Skeletal muscle satellite cell (primary cell): ENCODE measurements at regions not wholly inside any gene's neighbourhood (a gene's known extent, or its start where the extent isn't known, plus 50 kb on each side); places are given as distances from the start of the nearest gene placed in this dataset.
A peak's percentile ranks its signal among the peaks of the same experiment; 100 is the strongest.

Source experiments
- H3K27me3 ChIP-seq: 2 replicates; pipeline ENCODE4 v1.7.0; 2013; ENCODE audit warnings: low read length; ENCODE audit not compliant: control insufficient read depth, insufficient read depth
- H3K36me3 ChIP-seq: 2 replicates; pipeline ENCODE4 v1.7.0; 2013; ENCODE audit warnings: mild to moderate bottlenecking, control low read depth, low read length; ENCODE audit not compliant: insufficient read depth
- H3K4me1 ChIP-seq: 2 replicates; pipeline ENCODE4 v1.7.0; 2013; ENCODE audit warnings: low read length; ENCODE audit not compliant: control insufficient read depth, insufficient read depth
- H3K4me2 ChIP-seq: 2 replicates; pipeline ENCODE4 v1.7.0; 2013; ENCODE audit warnings: mild to moderate bottlenecking, low read length
- H3K4me3 ChIP-seq: 2 replicates; pipeline ENCODE4 v1.7.0; 2013; ENCODE audit warnings: low read length
- H3K9ac ChIP-seq: 2 replicates; pipeline ENCODE4 v1.7.0; 2013; ENCODE audit warnings: mild to moderate bottlenecking, low read depth, low read length, moderate library complexity
- H3K9me3 ChIP-seq: replicated peaks from 2 replicates; pipeline ENCODE4 v1.7.0; 2013; ENCODE audit warnings: mild to moderate bottlenecking, control low read depth, low read length

- Histone ChIP-seq H3K4me3 (no peak overlapping the region), H3K9ac (no peak overlapping the region), H3K36me3 (no peaks in the 10 kb centered on the region), H3K4me2 (no peak overlapping the region), H3K4me1 (no peaks in the 10 kb centered on the region), H3K27me3 (no peaks in the 10 kb centered on the region), H3K9me3 (no peaks in the 10 kb centered on the region)
These were observed 142.4 kb upstream of the GLRA2 start for GRCh38 chrX:14386981-14387380.

DNA sequence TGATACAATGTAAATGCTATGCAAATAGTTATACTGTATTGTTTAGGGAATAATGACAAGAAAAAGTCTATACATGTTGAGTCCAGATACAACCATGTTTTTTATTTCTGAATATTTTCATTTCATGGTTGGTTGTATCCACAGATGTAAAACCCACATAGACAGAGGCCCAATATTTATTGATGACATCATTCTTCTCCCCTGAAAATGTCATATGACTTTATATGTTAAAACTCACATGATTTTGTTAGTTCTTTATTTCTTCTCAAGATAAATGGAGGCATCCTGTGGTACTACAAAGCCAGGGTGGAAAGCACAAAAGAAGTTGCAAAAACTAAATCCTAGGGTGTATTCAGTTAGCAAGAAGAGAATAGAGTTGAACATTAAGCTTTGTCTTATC is 149.3 kb upstream of the GLRA2 start:
- Histone ChIP-seq H3K9me3 (no peaks in the 10 kb centered on the region), H3K4me2 (no peak overlapping the region), H3K9ac (no peak overlapping the region), H3K36me3 (no peaks in the 10 kb centered on the region), H3K4me3 (no peak overlapping the region), H3K27me3 (no peaks in the 10 kb centered on the region), H3K4me1 (no peaks in the 10 kb centered on the region)

- H3K4me1 ChIP-seq: no peaks in the 10 kb centered on the region
- no peaks in the 10 kb centered on the region for H3K36me3 ChIP-seq
- no peaks in the 10 kb centered on the region for H3K27me3 ChIP-seq
- H3K4me2 ChIP-seq: no peak overlapping the region
- H3K9ac ChIP-seq: no peak overlapping the region
- no peak overlapping the region for H3K4me3 ChIP-seq
- no peaks in the 10 kb centered on the region for H3K9me3 ChIP-seq
These were observed 151.9 kb upstream of the GLRA2 start for GRCh38 chrX:14377427-14377826.

GRCh38 chrX:14363728-14364127 is 165.6 kb upstream of the GLRA2 start:
- Histone ChIP-seq H3K36me3 (no peaks in the 10 kb centered on the region), H3K9me3 (no peaks in the 10 kb centered on the region), H3K27me3 (no peaks in the 10 kb centered on the region), H3K4me2 (no peak overlapping the region), H3K4me3 (no peak overlapping the region), H3K4me1 (no peaks in the 10 kb centered on the region), H3K9ac (no peak overlapping the region)

- no peak overlapping the region for H3K4me2 ChIP-seq
- H3K9ac ChIP-seq: no peak overlapping the region
- H3K4me1 ChIP-seq: no peaks in the 10 kb centered on the region
- no peaks in the 10 kb centered on the region for H3K9me3 ChIP-seq
- no peaks in the 10 kb centered on the region for H3K36me3 ChIP-seq
- no peak overlapping the region for H3K4me3 ChIP-seq
- no peaks in the 10 kb centered on the region for H3K27me3 ChIP-seq
These were observed 166.6 kb upstream of the GLRA2 start for GRCh38 chrX:14362721-14363120.

DNA sequence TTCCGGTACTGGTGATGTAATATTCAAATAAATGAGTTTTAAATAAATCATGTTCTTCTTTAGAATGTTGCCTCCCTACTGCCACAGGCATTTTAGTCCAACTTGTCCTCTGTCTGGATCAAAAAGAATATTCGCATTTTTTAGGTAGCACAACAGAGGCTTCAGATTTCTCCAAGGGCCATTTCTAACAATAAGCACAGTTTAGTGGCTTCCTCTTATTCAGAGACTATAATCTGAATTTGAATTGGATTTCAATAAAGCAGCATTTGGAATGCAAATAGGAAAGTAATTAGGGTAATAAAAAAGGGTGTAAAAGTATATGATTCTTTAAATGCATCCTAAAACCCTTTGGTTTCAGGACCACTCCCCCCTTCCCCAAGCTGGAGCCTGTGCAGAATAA is 167.9 kb upstream of the GLRA2 start:
- H3K9ac ChIP-seq: no peak overlapping the region
- no peak overlapping the region for H3K4me3 ChIP-seq
- no peaks in the 10 kb centered on the region for H3K36me3 ChIP-seq
- no peaks in the 10 kb centered on the region for H3K27me3 ChIP-seq
- H3K4me2 ChIP-seq: no peak overlapping the region
- peaks cover 4% of the 10 kb centered on the region for H3K4me1 ChIP-seq
- no peaks in the 10 kb centered on the region for H3K9me3 ChIP-seq

DNA sequence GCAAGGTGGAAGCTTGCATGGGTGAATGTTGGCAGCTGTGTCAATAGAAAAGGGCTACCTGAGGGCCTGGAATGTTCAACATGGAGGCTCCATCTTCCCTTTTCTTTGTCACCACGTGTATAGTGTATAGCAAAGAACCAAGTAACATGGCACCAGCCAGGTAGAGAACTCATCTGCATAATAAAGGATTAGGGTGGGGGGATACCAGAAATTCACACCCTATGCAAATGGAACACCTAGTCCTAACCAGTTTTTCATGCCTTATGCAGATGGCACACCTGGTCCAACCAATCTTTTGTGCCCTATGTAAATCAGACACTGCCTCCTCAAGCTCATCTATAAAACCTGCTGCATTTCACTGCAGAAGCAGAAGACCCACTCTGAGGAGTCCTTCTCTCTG is 169.6 kb upstream of the GLRA2 start:
- no peak overlapping the region for H3K9ac ChIP-seq

DNA sequence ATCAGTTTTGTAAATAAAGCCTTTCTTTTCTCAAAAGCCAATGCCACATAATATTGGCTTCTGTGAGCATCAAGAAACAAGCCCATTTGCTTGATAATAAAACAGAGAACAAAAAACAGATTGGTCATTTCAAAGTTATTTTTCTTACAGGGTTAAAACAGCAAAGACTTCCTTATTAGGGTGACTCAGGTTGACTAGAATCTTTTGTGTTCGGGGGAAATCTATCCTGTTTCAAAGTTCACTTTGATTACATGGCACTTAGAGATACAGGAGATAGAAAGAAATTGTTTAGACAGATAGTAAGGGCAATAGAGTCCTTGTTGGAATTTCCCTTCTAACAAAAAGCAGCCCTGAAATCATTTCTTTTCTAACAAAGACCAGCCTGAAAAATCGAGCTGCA is 170.0 kb upstream of the GLRA2 start:
- Histone ChIP-seq H3K9me3 (no peaks in the 10 kb centered on the region), H3K27me3 (no peaks in the 10 kb centered on the region), H3K36me3 (no peaks in the 10 kb centered on the region), H3K4me3 (no peak overlapping the region), H3K4me2 (no peak overlapping the region), H3K9ac (no peak overlapping the region), H3K4me1 (peaks cover 8% of the 10 kb centered on the region)

More for the DNA sequence above, 169.6 kb upstream of the GLRA2 start:
- peaks cover 8% of the 10 kb centered on the region for H3K4me1 ChIP-seq
- no peaks in the 10 kb centered on the region for H3K9me3 ChIP-seq
- H3K36me3 ChIP-seq: no peaks in the 10 kb centered on the region
- H3K4me2 ChIP-seq: no peak overlapping the region
- no peak overlapping the region for H3K4me3 ChIP-seq
- H3K27me3 ChIP-seq: no peaks in the 10 kb centered on the region

- Histone ChIP-seq H3K4me1 (peaks cover 8% of the 10 kb centered on the region), H3K27me3 (no peaks in the 10 kb centered on the region), H3K4me2 (no peak overlapping the region), H3K4me3 (no peak overlapping the region), H3K36me3 (no peaks in the 10 kb centered on the region), H3K9ac (no peak overlapping the region), H3K9me3 (no peaks in the 10 kb centered on the region)
These were observed 172.0 kb upstream of the GLRA2 start for GRCh38 chrX:14357314-14357713.

- H3K27me3 ChIP-seq: no peaks in the 10 kb centered on the region
- peaks cover 8% of the 10 kb centered on the region for H3K4me1 ChIP-seq
These were observed 172.9 kb upstream of the GLRA2 start for GRCh38 chrX:14356401-14356800.

DNA sequence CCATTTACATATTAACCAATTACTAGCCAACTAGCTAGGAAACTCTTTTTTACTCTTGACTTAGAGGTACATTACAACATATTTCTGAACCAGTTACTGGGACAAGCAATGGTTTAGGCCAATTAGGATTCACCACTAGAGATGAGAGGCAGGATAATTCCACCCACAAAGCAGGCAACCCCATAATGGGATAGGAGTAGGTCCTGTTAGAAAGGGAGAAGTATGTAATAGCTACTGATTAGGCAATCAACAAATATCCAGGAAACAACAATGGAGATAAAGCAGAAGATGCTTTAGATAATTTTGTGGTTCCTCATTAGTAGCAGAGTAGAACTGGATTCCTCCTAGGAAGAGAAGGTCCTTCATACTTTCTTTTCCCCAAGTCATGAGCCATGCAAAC is 173.8 kb upstream of the GLRA2 start:
- Histone ChIP-seq H3K4me3 (no peak overlapping the region), H3K4me1 (peaks cover 8% of the 10 kb centered on the region), H3K27me3 (no peaks in the 10 kb centered on the region), H3K36me3 (no peaks in the 10 kb centered on the region), H3K9me3 (no peaks in the 10 kb centered on the region), H3K4me2 (no peak overlapping the region), H3K9ac (no peak overlapping the region)

More at GRCh38 chrX:14356401-14356800, 172.9 kb upstream of the GLRA2 start:
- Histone ChIP-seq H3K4me2 (no peak overlapping the region), H3K36me3 (no peaks in the 10 kb centered on the region), H3K4me3 (no peak overlapping the region), H3K9me3 (no peaks in the 10 kb centered on the region), H3K9ac (peak overlapping the region; percentile 6)

DNA sequence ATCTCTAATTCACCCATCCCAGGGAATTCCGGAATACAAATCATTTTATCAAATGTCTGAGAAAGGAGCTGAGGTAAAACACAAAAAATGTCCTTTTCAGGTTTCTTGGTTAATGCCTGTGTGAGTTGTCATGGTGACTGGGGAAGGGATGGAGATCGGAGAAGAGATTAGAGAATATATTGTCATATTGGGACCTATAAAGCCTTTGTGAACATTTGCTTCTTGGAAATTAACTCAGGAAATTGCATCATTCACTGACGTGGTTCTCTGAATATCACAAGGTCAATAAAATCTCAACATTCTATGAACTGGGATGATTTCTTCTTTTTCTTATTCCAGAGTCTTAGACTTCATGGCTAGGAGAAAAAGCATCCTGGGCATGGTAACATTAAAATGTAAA is 174.8 kb upstream of the GLRA2 start:
- Histone ChIP-seq H3K4me1 (peaks cover 8% of the 10 kb centered on the region), H3K4me3 (no peak overlapping the region), H3K27me3 (no peaks in the 10 kb centered on the region), H3K36me3 (no peaks in the 10 kb centered on the region), H3K9me3 (no peaks in the 10 kb centered on the region), H3K9ac (no peak overlapping the region), H3K4me2 (no peak overlapping the region)
